ENCODE measurements at regions not wholly inside any gene's neighbourhood (a gene's known extent, or its start where the extent isn't known, plus 50 kb on each side); places are given as distances from the start of the nearest gene placed in this dataset.
"Not testable (repeated sequence)": the region's sequence is repeated elsewhere in the genome, so short reads cannot be mapped to it uniquely, and the experiment has no call there.

DNA sequence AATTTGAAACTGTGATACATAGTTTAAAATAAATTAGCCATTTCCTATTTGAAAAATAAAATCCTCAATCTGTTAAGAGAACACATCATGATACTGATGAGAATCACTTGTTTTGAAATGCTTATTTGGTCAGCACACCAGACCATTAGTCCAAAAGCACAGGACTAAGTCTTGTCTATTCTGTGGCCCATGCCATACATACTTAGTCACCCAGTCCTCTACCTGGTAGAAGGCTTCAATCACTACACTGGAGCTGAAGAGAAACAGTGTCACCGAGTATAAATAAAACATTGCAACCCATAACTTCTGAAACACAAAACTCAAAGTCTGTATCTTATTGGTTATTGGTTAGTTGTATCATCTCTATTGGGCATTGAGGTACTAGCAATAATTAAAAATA is 51.6 kb upstream of the LYSMD4 start:
- TF ChIP-seq, protein P1, sequence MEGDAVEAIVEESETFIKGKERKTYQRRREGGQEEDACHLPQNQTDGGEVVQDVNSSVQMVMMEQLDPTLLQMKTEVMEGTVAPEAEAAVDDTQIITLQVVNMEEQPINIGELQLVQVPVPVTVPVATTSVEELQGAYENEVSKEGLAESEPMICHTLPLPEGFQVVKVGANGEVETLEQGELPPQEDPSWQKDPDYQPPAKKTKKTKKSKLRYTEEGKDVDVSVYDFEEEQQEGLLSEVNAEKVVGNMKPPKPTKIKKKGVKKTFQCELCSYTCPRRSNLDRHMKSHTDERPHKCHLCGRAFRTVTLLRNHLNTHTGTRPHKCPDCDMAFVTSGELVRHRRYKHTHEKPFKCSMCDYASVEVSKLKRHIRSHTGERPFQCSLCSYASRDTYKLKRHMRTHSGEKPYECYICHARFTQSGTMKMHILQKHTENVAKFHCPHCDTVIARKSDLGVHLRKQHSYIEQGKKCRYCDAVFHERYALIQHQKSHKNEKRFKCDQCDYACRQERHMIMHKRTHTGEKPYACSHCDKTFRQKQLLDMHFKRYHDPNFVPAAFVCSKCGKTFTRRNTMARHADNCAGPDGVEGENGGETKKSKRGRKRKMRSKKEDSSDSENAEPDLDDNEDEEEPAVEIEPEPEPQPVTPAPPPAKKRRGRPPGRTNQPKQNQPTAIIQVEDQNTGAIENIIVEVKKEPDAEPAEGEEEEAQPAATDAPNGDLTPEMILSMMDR (conservative IDR thresholded peaks at IDR 0.05; ENCODE audit: low read depth, low read length) = not testable (repeated sequence)
- not testable (repeated sequence) for TF ChIP-seq EZH2phosphoT487 (IDR thresholded peaks at IDR 0.05; ENCODE audit: borderline replicate concordance, low read length)
